Panc1 (cell line): ENCODE measurements at regions not wholly inside any gene's neighbourhood (a gene's known extent, or its start where the extent isn't known, plus 50 kb on each side); places are given as distances from the start of the nearest gene placed in this dataset.

Experiments used
- CTCF ChIP-seq: fragments of 450-650 bp; IDR thresholded peaks from 2 replicates; pipeline ENCODE4 v1.5.1; 2017; ENCODE audit warnings: mild to moderate bottlenecking
- TCF7L2 ChIP-seq: IDR thresholded peaks from 2 replicates; pipeline ENCODE4 v1.6.1; 2011; ENCODE audit warnings: mild to moderate bottlenecking, low read depth, low read length, inconsistent platforms

DNA sequence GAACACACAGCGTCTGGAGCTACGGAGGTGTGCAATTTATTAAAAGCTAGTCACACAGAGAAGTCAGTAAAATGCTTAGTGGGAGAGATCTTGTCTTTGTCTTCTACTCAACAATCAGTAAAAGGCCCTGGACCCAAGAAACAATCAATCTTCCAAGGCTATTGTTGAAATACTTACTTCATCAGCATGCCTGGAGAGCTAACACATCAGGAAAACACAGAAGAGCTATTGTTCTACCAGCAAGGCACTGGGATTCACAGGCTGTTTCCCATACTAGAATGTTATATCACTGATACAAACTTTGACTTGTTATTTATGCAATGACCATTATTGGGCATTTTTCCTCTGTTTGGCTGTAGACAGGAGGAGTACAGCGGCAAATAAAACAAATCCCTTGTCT lies 247.8 kb upstream of the ERCC4 start:
- TF ChIP-seq CTCF (no peak), TCF7L2 (no peak)
